ENCODE measurements at regions not wholly inside any gene's neighbourhood (a gene's known extent, or its start where the extent isn't known, plus 50 kb on each side); places are given as distances from the start of the nearest gene placed in this dataset.
"Not testable (repeated sequence)": the region's sequence is repeated elsewhere in the genome, so short reads cannot be mapped to it uniquely, and the experiment has no call there.

- intact Hi-C loops (cut with DNase I), result no loop called here
Measured at GRCh38 chr17:78305801-78306200, 54.1 kb downstream of the SOCS3 start.

GRCh38 chr17:78304549-78305037 is 55.3 kb downstream of the SOCS3 start:
- intact Hi-C loops (cut with DNase I), result no loop called here
- DNase-seq (ENCODE audit: low spot score), result no peak

More at GRCh38 chr17:78305801-78306200, 54.1 kb downstream of the SOCS3 start:
- DNase-seq (ENCODE audit: low spot score), result no peak

GRCh38 chr17:78302478-78302877 is 57.4 kb downstream of the SOCS3 start:
- no peak for DNase-seq (ENCODE audit: low spot score)
- intact Hi-C loops (cut with DNase I), result no loop called here

GRCh38 chr17:78301821-78302213 is 58.1 kb downstream of the SOCS3 start:
- DNase-seq (ENCODE audit: low spot score), result no peak
- intact Hi-C loops (cut with DNase I), result no loop called here

GRCh38 chr17:78300962-78301820 is 58.7 kb downstream of the SOCS3 start:
- intact Hi-C loops (cut with DNase I), result no loop called here
- DNase-seq (ENCODE audit: low spot score), result no peak

GRCh38 chr17:78299049-78299448 is 60.8 kb downstream of the SOCS3 start:
- intact Hi-C loops (cut with DNase I), result no loop called here
- no peak for DNase-seq (ENCODE audit: low spot score)

GRCh38 chr17:78294776-78295175 is 63.3 kb downstream of the TMEM235 start:
- intact Hi-C loops (cut with DNase I), result loop anchor here (5.0 kb wide), 1 partner anchor 48 kb away; no protein-coding TSS in a partner anchor
- DNase-seq (ENCODE audit: low spot score), result no peak

GRCh38 chr17:78294356-78294755 is 62.9 kb downstream of the TMEM235 start:
- intact Hi-C loops (cut with DNase I), result loop anchor here (5.0 kb wide), 1 partner anchor 48 kb away; no protein-coding TSS in a partner anchor
- no peak for DNase-seq (ENCODE audit: low spot score)

- intact Hi-C loops (cut with DNase I), result loop anchor here (5.0 kb wide), 1 partner anchor 49 kb away; no protein-coding TSS in a partner anchor
- not testable (repeated sequence) for DNase-seq (ENCODE audit: low spot score)
Measured at GRCh38 chr17:78293151-78293550, 61.7 kb downstream of the TMEM235 start.

- no peak for DNase-seq (ENCODE audit: low spot score)
- intact Hi-C loops (cut with DNase I), result loop anchor here (2.0 to 5.0 kb wide), 2 partner anchors 50 to 69 kb away; partner anchors contain the start of gene SOCS3
Measured at GRCh38 chr17:78291944-78292910, 60.8 kb downstream of the TMEM235 start.

GRCh38 chr17:78290721-78291120 is 59.3 kb downstream of the TMEM235 start:
- intact Hi-C loops (cut with DNase I), result loop anchor here (2.0 to 5.0 kb wide), 2 partner anchors 52 to 70 kb away; partner anchors contain the start of gene SOCS3

More at GRCh38 chr17:78290721-78291120, 59.3 kb downstream of the TMEM235 start:
- DNase-seq (ENCODE audit: low spot score), result no peak
